Endothelial cell (in vitro differentiated cells): ENCODE measurements at regions not wholly inside any gene's neighbourhood (a gene's known extent, or its start where the extent isn't known, plus 50 kb on each side); places are given as distances from the start of the nearest gene placed in this dataset.
"Not testable (repeated sequence)": the region's sequence is repeated elsewhere in the genome, so short reads cannot be mapped to it uniquely, and the experiment has no call there.

ENCODE experiments used
- DNase-seq: peaks from one replicate; pipeline ENCODE4 v3.0.0; 2021; ENCODE audit warnings: low spot score
- H3K27ac Mint-ChIP-seq: one replicate; pipeline ENCODE4 v1.8.0; 2021; ENCODE audit warnings: mixed read lengths, inconsistent platforms; ENCODE audit not compliant: unreplicated experiment
- H3K27me3 Mint-ChIP-seq: one replicate; pipeline ENCODE4 v1.8.0; 2021; ENCODE audit warnings: mild to moderate bottlenecking, moderate library complexity, mixed read lengths, inconsistent platforms; ENCODE audit not compliant: unreplicated experiment
- H3K36me3 Mint-ChIP-seq: one replicate; pipeline ENCODE4 v1.8.0; 2021; ENCODE audit warnings: mild to moderate bottlenecking, low read depth, mixed read lengths, inconsistent platforms; ENCODE audit not compliant: unreplicated experiment
- H3K4me1 Mint-ChIP-seq: one replicate; pipeline ENCODE4 v1.8.0; 2021; ENCODE audit warnings: mild to moderate bottlenecking, mixed read lengths, inconsistent platforms; ENCODE audit not compliant: unreplicated experiment
- H3K4me3 Mint-ChIP-seq: one replicate; pipeline ENCODE4 v1.8.0; 2021; ENCODE audit warnings: mild to moderate bottlenecking, mixed read lengths, inconsistent platforms; ENCODE audit not compliant: unreplicated experiment
- H3K9me3 Mint-ChIP-seq: one replicate; pipeline ENCODE4 v1.8.0; 2021; ENCODE audit warnings: mixed read lengths, inconsistent platforms; ENCODE audit not compliant: unreplicated experiment
- CTCF ChIP-seq: fragments of 200-600 bp; sonication (generic); IDR thresholded peaks from one replicate; pipeline ENCODE4 v1.5.0; 2021; ENCODE audit warnings: antibody characterized with exemption; ENCODE audit not compliant: unreplicated experiment

DNA sequence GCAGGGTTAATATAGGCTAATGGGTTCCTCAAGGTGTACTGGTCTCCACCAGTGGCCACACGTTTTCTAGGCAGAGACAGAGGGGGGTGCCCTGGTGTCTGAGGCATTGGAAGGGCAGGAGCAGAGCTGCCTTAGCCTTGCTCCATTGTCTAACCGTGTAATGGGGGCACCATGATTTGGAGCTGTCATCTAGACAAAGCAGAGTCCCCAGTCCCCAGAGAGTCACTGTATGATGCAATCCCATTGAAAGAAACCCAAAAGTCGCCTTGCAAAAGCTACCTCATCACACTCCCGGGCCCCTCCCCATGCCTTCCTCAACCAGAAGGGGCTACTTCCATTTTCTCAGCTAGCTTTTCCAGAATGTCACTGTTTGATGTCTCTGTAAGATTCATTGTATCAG lies 487.1 kb downstream of the AACS start:
- no peak for DNase-seq
- Mint-ChIP-seq H3K9me3 (no peaks in the 10 kb centered on the region), H3K27ac (no peak overlapping the region), H3K4me3 (no peak overlapping the region), H3K27me3 (no peaks in the 10 kb centered on the region), H3K36me3 (no peaks in the 10 kb centered on the region), H3K4me1 (no peaks in the 10 kb centered on the region)
- no peak for TF ChIP-seq CTCF

GRCh38 chr12:125561008-125561407 lies 495.8 kb downstream of the AACS start:
- not testable (repeated sequence) for H3K27ac Mint-ChIP-seq, H3K4me1 Mint-ChIP-seq, H3K9me3 Mint-ChIP-seq, H3K4me3 Mint-ChIP-seq, H3K36me3 Mint-ChIP-seq, DNase-seq, H3K27me3 Mint-ChIP-seq

DNA sequence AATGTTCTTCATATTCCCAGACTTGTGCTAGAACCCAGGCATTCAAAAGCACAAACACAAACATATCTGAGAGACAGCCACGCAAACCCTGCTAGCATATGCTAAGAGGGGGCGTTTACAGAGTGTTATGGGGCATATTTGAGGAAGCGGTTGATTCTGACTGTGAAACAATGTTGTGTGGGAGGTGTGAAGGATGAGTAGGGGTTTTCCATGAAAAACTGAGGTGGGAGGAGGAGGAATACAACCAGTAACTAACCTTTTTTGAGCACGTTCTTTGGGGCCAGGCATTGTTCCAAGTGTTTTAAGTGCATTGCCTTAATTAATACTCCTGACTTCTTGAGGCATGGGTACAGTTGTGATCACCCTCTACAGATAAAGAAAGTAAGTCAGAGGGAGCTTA lies 499.5 kb downstream of the AACS start:
- Mint-ChIP-seq H3K4me1 (no peaks in the 10 kb centered on the region), H3K9me3 (no peaks in the 10 kb centered on the region), H3K27me3 (no peaks in the 10 kb centered on the region), H3K27ac (no peak overlapping the region), H3K4me3 (no peak overlapping the region), H3K36me3 (no peaks in the 10 kb centered on the region)
- TF ChIP-seq CTCF = no peak
- DNase-seq = no peak

GRCh38 chr12:125567581-125567980 lies 502.3 kb downstream of the AACS start:
- Mint-ChIP-seq H3K27me3 (no peaks in the 10 kb centered on the region), H3K9me3 (no peaks in the 10 kb centered on the region), H3K4me3 (no peak overlapping the region), H3K27ac (no peak overlapping the region), H3K4me1 (no peaks in the 10 kb centered on the region), H3K36me3 (no peaks in the 10 kb centered on the region)
- no peak for DNase-seq
- no peak for TF ChIP-seq CTCF

DNA sequence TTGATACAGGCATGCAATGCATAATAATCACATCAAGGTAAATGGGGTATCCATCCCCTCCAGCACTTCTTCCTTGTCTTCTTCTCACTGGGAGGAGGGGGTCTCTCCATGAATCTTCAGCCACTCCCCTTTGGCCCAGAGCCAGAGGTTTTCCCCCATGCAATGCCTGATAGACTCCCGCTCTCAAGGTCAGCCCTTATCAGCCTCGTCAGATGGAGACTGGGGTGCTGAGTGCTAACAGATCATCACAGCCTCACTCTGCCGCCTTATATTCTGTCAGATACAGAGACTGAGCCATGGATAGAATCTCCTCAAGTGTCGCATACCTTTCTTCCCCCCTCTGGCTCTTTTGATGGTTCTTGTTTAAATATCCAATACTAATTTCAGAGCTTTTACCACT lies 503.1 kb downstream of the AACS start:
- TF ChIP-seq CTCF = no peak
- H3K36me3 Mint-ChIP-seq = no peaks in the 10 kb centered on the region
- no peak for DNase-seq
- H3K4me3 Mint-ChIP-seq = no peak overlapping the region
- H3K27me3 Mint-ChIP-seq = no peaks in the 10 kb centered on the region
- H3K4me1 Mint-ChIP-seq = no peaks in the 10 kb centered on the region
- H3K27ac Mint-ChIP-seq = no peak overlapping the region
- no peaks in the 10 kb centered on the region for H3K9me3 Mint-ChIP-seq

DNA sequence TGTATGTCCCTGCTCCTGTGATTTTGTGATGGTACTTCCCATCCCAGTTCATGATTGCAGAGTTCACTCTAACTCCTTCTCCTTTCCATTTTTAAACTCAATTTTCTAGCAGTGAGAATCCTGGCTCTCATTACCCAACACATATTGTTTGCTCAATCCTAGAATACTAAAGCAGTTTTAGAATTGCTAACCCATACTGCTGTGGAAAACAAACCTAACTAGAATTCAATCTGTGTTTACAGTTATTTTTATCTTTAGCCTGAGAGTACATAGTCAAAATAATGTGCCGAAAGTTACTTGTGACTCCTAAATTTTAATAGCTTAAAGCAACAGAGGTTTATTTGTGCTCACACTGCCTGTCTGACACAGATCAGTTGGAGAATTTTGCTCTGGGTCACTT lies 508.0 kb downstream of the AACS start:
- no peak for TF ChIP-seq CTCF
- H3K4me3 Mint-ChIP-seq = no peak overlapping the region
- DNase-seq = no peak
- no peaks in the 10 kb centered on the region for H3K27me3 Mint-ChIP-seq
- no peak overlapping the region for H3K27ac Mint-ChIP-seq
- no peaks in the 10 kb centered on the region for H3K9me3 Mint-ChIP-seq
- H3K36me3 Mint-ChIP-seq = no peaks in the 10 kb centered on the region
- H3K4me1 Mint-ChIP-seq = no peaks in the 10 kb centered on the region
